Caco-2 (cell line): ENCODE measurements at regions not wholly inside any gene's neighbourhood (a gene's known extent, or its start where the extent isn't known, plus 50 kb on each side); places are given as distances from the start of the nearest gene placed in this dataset.

ENCODE experiments used
- BruUV-seq: library from RNA; stranded (reverse); fragments of 400-500 nt; replicated peaks from 2 replicates; lab custom pipeline; 2021; lab: Mats Ljungman, UMichigan
- CTCF ChIA-PET: fragments of 300-600 bp; sonication (Branson Sonifier 250); formaldehyde crosslinking; loops from one replicate; lab custom pipeline; 2022; ENCODE audit warnings: antibody characterized with exemption; lab: Charles Lee
- POLR2A ChIA-PET: fragments of 300-600 bp; sonication (Branson Sonifier 250); formaldehyde crosslinking; loops from one replicate; lab custom pipeline; 2022; ENCODE audit warnings: antibody characterized with exemption; lab: Charles Lee
- DNase-seq, 2 experiments: peaks; one replicate each; pipeline versions ENCODE4 v3.0.0 to v3.0.0-alpha.2; 2020 to 2022
- H3K27me3 ChIP-seq: replicated peaks from 2 replicates; pipeline ENCODE4 v1.6.0; 2011; ENCODE audit warnings: low read length; ENCODE audit not compliant: control insufficient read depth, insufficient read depth
- H3K36me3 ChIP-seq: 2 replicates; pipeline ENCODE4 v1.5.1; 2011; ENCODE audit warnings: low read length; ENCODE audit not compliant: control insufficient read depth, insufficient read depth
- H3K4me1 ChIP-seq: fragments of 250-450 bp; sonication (Bioruptor Pico); 2 replicates; pipeline ENCODE4 v1.5.1; 2020; ENCODE audit warnings: mild to moderate bottlenecking
- H3K4me3 ChIP-seq: 2 replicates; pipeline ENCODE4 v1.5.1; 2011; ENCODE audit warnings: low read depth, mild to moderate bottlenecking, control low read depth, low read length
- H3K9me3 ChIP-seq: fragments of 250-450 bp; sonication (Bioruptor Pico); 2 replicates; pipeline ENCODE4 v1.5.1; 2020; ENCODE audit warnings: mild to moderate bottlenecking, moderate library complexity
- H3K27ac Mint-ChIP-seq: one replicate; pipeline ENCODE4 v1.8.0; 2022; ENCODE audit warnings: mixed read lengths; ENCODE audit not compliant: unreplicated experiment
- H3K27me3 Mint-ChIP-seq: one replicate; pipeline ENCODE4 v1.8.0; 2022; ENCODE audit warnings: mixed read lengths; ENCODE audit not compliant: insufficient read depth, unreplicated experiment
- H3K36me3 Mint-ChIP-seq: one replicate; pipeline ENCODE4 v1.8.0; 2022; ENCODE audit warnings: mild to moderate bottlenecking, mixed read lengths; ENCODE audit not compliant: insufficient read depth, unreplicated experiment
- H3K4me1 Mint-ChIP-seq: one replicate; pipeline ENCODE4 v1.8.0; 2022; ENCODE audit warnings: low read depth, mixed read lengths; ENCODE audit not compliant: unreplicated experiment
- H3K4me3 Mint-ChIP-seq: one replicate; pipeline ENCODE4 v1.8.0; 2022; ENCODE audit warnings: mild to moderate bottlenecking, moderate library complexity, mixed read lengths; ENCODE audit not compliant: unreplicated experiment
- H3K9me3 Mint-ChIP-seq: one replicate; pipeline ENCODE4 v1.8.0; 2022; ENCODE audit warnings: mixed read lengths; ENCODE audit not compliant: unreplicated experiment
- CTCF ChIP-seq, 2 experiments: fragments of 200-600 bp in 1 of 2; IDR thresholded peaks; 1 replicate in 1 of 2; 2 replicates in 1 of 2; pipeline versions ENCODE4 v1.5.1 to v1.8.0; 2011 to 2022; ENCODE audit warnings: antibody characterized with exemption in 1 of 2, control low read depth in 1 of 2, inconsistent platforms in 1 of 2, low read depth in 1 of 2, low read length in 1 of 2, mild to moderate bottlenecking in 1 of 2, moderate library complexity in 1 of 2; ENCODE audit not compliant: insufficient read depth in 1 of 2, severe bottlenecking in 1 of 2, unreplicated experiment in 1 of 2
- intact Hi-C: fragments of 100-400 bp; cut with micrococcal nuclease; formaldehyde crosslinking; loops from one replicate; pipeline ENCODE4 v1.10.0; 2022; ENCODE audit not compliant: unreplicated experiment

GRCh38 chr18:5608846-5609245 lies 65.0 kb upstream of the EPB41L3 start:
- no TSS peak for BruUV-seq
- POLR2A ChIA-PET: no interaction called here
- no peaks in the 10 kb centered on the region for H3K9me3 Mint-ChIP-seq
- CTCF ChIA-PET: no interaction called here
- DNase-seq: no peak
- no peak overlapping the region for H3K4me3 Mint-ChIP-seq
- TF ChIP-seq CTCF (IDR thresholded peaks at IDR 0.05; ENCODE audit: insufficient read depth in 1 of 2, low read depth in 1 of 2, low read length in 1 of 2, severe bottlenecking in 1 of 2, unreplicated experiment in 1 of 2): no peak
- intact Hi-C loops: no loop called here
- no peaks in the 10 kb centered on the region for H3K4me1 ChIP-seq
- H3K27me3 ChIP-seq: no peaks in the 10 kb centered on the region
- H3K4me1 Mint-ChIP-seq: no peaks in the 10 kb centered on the region
- H3K4me3 ChIP-seq: no peak overlapping the region
- peaks cover 10% of the 10 kb centered on the region for H3K27me3 Mint-ChIP-seq
- no peaks in the 10 kb centered on the region for H3K36me3 ChIP-seq
- no peak overlapping the region for H3K27ac Mint-ChIP-seq
- H3K36me3 Mint-ChIP-seq: no peaks in the 10 kb centered on the region
- no peaks in the 10 kb centered on the region for H3K9me3 ChIP-seq

GRCh38 chr18:5606951-5607350 lies 63.2 kb upstream of the EPB41L3 start:
- peaks cover 19% of the 10 kb centered on the region for H3K27me3 Mint-ChIP-seq
- no peak for DNase-seq
- H3K4me1 Mint-ChIP-seq: no peaks in the 10 kb centered on the region
- Histone ChIP-seq H3K4me3 (no peak overlapping the region), H3K27me3 (no peaks in the 10 kb centered on the region), H3K9me3 (no peaks in the 10 kb centered on the region), H3K4me1 (no peaks in the 10 kb centered on the region), H3K36me3 (no peaks in the 10 kb centered on the region)
- no peak for TF ChIP-seq CTCF (IDR thresholded peaks at IDR 0.05; ENCODE audit: insufficient read depth in 1 of 2, low read depth in 1 of 2, low read length in 1 of 2, severe bottlenecking in 1 of 2, unreplicated experiment in 1 of 2)
- ChIA-PET CTCF (no interaction called here), POLR2A (no interaction called here)
- H3K27ac Mint-ChIP-seq: no peak overlapping the region
- H3K9me3 Mint-ChIP-seq: no peaks in the 10 kb centered on the region
- H3K4me3 Mint-ChIP-seq: no peak overlapping the region
- H3K36me3 Mint-ChIP-seq: no peaks in the 10 kb centered on the region
- BruUV-seq: no TSS peak
- intact Hi-C loops: no loop called here

GRCh38 chr18:5604778-5605177 lies 61.0 kb upstream of the EPB41L3 start:
- no peaks in the 10 kb centered on the region for H3K9me3 Mint-ChIP-seq
- Histone ChIP-seq H3K4me1 (peaks cover 11% of the 10 kb centered on the region; the same call in 1 of the 2 replicates), H3K4me3 (no peak overlapping the region), H3K36me3 (no peaks in the 10 kb centered on the region), H3K9me3 (no peaks in the 10 kb centered on the region), H3K27me3 (no peaks in the 10 kb centered on the region)
- no peaks in the 10 kb centered on the region for H3K4me1 Mint-ChIP-seq
- no peaks in the 10 kb centered on the region for H3K36me3 Mint-ChIP-seq
- peak in 1 of 2 experiments; percentile 15 for TF ChIP-seq CTCF (IDR thresholded peaks at IDR 0.05; ENCODE audit: insufficient read depth in 1 of 2, low read depth in 1 of 2, low read length in 1 of 2, severe bottlenecking in 1 of 2, unreplicated experiment in 1 of 2)
- no peak for DNase-seq
- ChIA-PET POLR2A (no interaction called here), CTCF (no interaction called here)
- no peak overlapping the region for H3K4me3 Mint-ChIP-seq
- H3K27me3 Mint-ChIP-seq: peaks cover 19% of the 10 kb centered on the region
- BruUV-seq: no TSS peak
- intact Hi-C loops: loop anchor here (5.0 kb wide), 1 partner anchor 98 kb away; no protein-coding TSS in a partner anchor
- no peak overlapping the region for H3K27ac Mint-ChIP-seq
